ENCODE measurements at regions not wholly inside any gene's neighbourhood (a gene's known extent, or its start where the extent isn't known, plus 50 kb on each side); places are given as distances from the start of the nearest gene placed in this dataset.

- no peak overlapping the region for H3K4me3 Mint-ChIP-seq
- H3K27ac Mint-ChIP-seq, result no peak overlapping the region
- H3K9me3 Mint-ChIP-seq, result peaks cover 3 to 5% of the 10 kb centered on the region in 2 donors
- H3K36me3 Mint-ChIP-seq, result peaks cover 0 to 2% of the 10 kb centered on the region in 2 donors
- H3K27me3 Mint-ChIP-seq, result no peaks in the 10 kb centered on the region
- peaks cover 0 to 3% of the 10 kb centered on the region in 2 donors for H3K4me1 Mint-ChIP-seq
- DNase-seq, result no peak
- no peak for ATAC-seq (replicated peaks)
Measured at GRCh38 chr17:14505606-14506005, 204.7 kb downstream of the HS3ST3B1 start.

- H3K4me3 Mint-ChIP-seq, result no peak overlapping the region
- peaks cover 0 to 7% of the 10 kb centered on the region in 2 donors for H3K9me3 Mint-ChIP-seq
- no peaks in the 10 kb centered on the region for H3K4me1 Mint-ChIP-seq
- peaks cover 0 to 4% of the 10 kb centered on the region in 2 donors for H3K36me3 Mint-ChIP-seq
- no peak overlapping the region for H3K27ac Mint-ChIP-seq
- peaks cover 0 to 8% of the 10 kb centered on the region in 2 donors for H3K27me3 Mint-ChIP-seq
- ATAC-seq (replicated peaks), result no peak
- no peak for DNase-seq
Measured at GRCh38 chr17:14499976-14500375, 199.1 kb downstream of the HS3ST3B1 start.

- no peak overlapping the region for H3K4me3 Mint-ChIP-seq
- H3K27me3 Mint-ChIP-seq, result peaks cover 0 to 12% of the 10 kb centered on the region in 2 donors
- DNase-seq (no peak), ATAC-seq (replicated peaks) (no peak)
- H3K36me3 Mint-ChIP-seq, result peaks cover 0 to 6% of the 10 kb centered on the region in 2 donors
- H3K27ac Mint-ChIP-seq, result no peak overlapping the region
- no peaks in the 10 kb centered on the region for H3K4me1 Mint-ChIP-seq
- peaks cover 2 to 12% of the 10 kb centered on the region in 2 donors for H3K9me3 Mint-ChIP-seq
Measured at GRCh38 chr17:14498812-14499211, 197.9 kb downstream of the HS3ST3B1 start.

GRCh38 chr17:14494161-14494560, 193.3 kb downstream of the HS3ST3B1 start:
- H3K9me3 Mint-ChIP-seq, result peaks cover 2 to 12% of the 10 kb centered on the region in 2 donors
- peaks cover 0 to 12% of the 10 kb centered on the region in 2 donors for H3K27me3 Mint-ChIP-seq
- H3K27ac Mint-ChIP-seq, result no peak overlapping the region
- no peak overlapping the region for H3K4me3 Mint-ChIP-seq
- no peak for DNase-seq
- no peaks in the 10 kb centered on the region for H3K4me1 Mint-ChIP-seq
- no peak for ATAC-seq (replicated peaks)
- peaks cover 0 to 6% of the 10 kb centered on the region in 2 donors for H3K36me3 Mint-ChIP-seq

- peaks cover 0 to 4% of the 10 kb centered on the region in 2 donors for H3K27me3 Mint-ChIP-seq
Measured at GRCh38 chr17:14489986-14490385, 189.1 kb downstream of the HS3ST3B1 start.

GRCh38 chr17:14488958-14489550, 188.2 kb downstream of the HS3ST3B1 start:
- H3K9me3 Mint-ChIP-seq, result no peaks in the 10 kb centered on the region
- DNase-seq, result no peak

More at GRCh38 chr17:14489986-14490385, 189.1 kb downstream of the HS3ST3B1 start:
- Mint-ChIP-seq H3K27ac (no peak overlapping the region), H3K9me3 (peaks cover 2 to 4% of the 10 kb centered on the region in 2 donors), H3K4me3 (no peak overlapping the region), H3K4me1 (no peaks in the 10 kb centered on the region), H3K36me3 (peaks cover 0 to 3% of the 10 kb centered on the region in 2 donors)
- ATAC-seq (replicated peaks) (no peak), DNase-seq (no peak)

GRCh38 chr17:14487068-14487467, 186.2 kb downstream of the HS3ST3B1 start:
- no peak for DNase-seq
- ATAC-seq (replicated peaks), result no peak
- Mint-ChIP-seq H3K27me3 (peaks cover 0 to 2% of the 10 kb centered on the region in 2 donors), H3K4me3 (no peak overlapping the region), H3K9me3 (no peaks in the 10 kb centered on the region), H3K36me3 (no peaks in the 10 kb centered on the region), H3K4me1 (no peaks in the 10 kb centered on the region), H3K27ac (no peak overlapping the region)

More at GRCh38 chr17:14488958-14489550, 188.2 kb downstream of the HS3ST3B1 start:
- ATAC-seq (replicated peaks), result no peak
- Mint-ChIP-seq H3K27me3 (no peaks in the 10 kb centered on the region), H3K36me3 (no peaks in the 10 kb centered on the region), H3K4me3 (no peak overlapping the region), H3K4me1 (no peaks in the 10 kb centered on the region), H3K27ac (no peak overlapping the region)

GRCh38 chr17:14482715-14483114, 181.8 kb downstream of the HS3ST3B1 start:
- Mint-ChIP-seq H3K36me3 (no peaks in the 10 kb centered on the region), H3K4me1 (no peaks in the 10 kb centered on the region), H3K27ac (no peak overlapping the region), H3K4me3 (no peak overlapping the region), H3K9me3 (peaks cover 0 to 2% of the 10 kb centered on the region in 2 donors), H3K27me3 (peaks cover 4 to 5% of the 10 kb centered on the region in 2 donors)
- ATAC-seq (replicated peaks) (no peak), DNase-seq (no peak)

GRCh38 chr17:14481664-14482063, 180.8 kb downstream of the HS3ST3B1 start:
- Mint-ChIP-seq H3K4me1 (no peaks in the 10 kb centered on the region), H3K4me3 (no peak overlapping the region), H3K36me3 (no peaks in the 10 kb centered on the region), H3K27ac (no peak overlapping the region), H3K9me3 (peaks cover 0 to 2% of the 10 kb centered on the region in 2 donors), H3K27me3 (peaks cover 4 to 9% of the 10 kb centered on the region in 2 donors)
- ATAC-seq (replicated peaks) (no peak), DNase-seq (no peak)

GRCh38 chr17:14474591-14474990, 173.7 kb downstream of the HS3ST3B1 start:
- H3K4me1 Mint-ChIP-seq, result no peaks in the 10 kb centered on the region
- no peak overlapping the region for H3K27ac Mint-ChIP-seq
- no peaks in the 10 kb centered on the region for H3K36me3 Mint-ChIP-seq
- ATAC-seq (replicated peaks), result no peak
- H3K4me3 Mint-ChIP-seq, result no peak overlapping the region
- H3K9me3 Mint-ChIP-seq, result peaks cover 0 to 5% of the 10 kb centered on the region in 2 donors
- H3K27me3 Mint-ChIP-seq, result peaks cover 4 to 13% of the 10 kb centered on the region in 2 donors
- DNase-seq, result no peak

- no peak for ATAC-seq (replicated peaks)
- peaks cover 6 to 8% of the 10 kb centered on the region in 2 donors for H3K4me1 Mint-ChIP-seq
- DNase-seq, result no peak
- no peak overlapping the region for H3K4me3 Mint-ChIP-seq
- peaks cover 9 to 16% of the 10 kb centered on the region in 2 donors for H3K9me3 Mint-ChIP-seq
- peaks cover 0 to 4% of the 10 kb centered on the region in 2 donors for H3K27me3 Mint-ChIP-seq
- H3K36me3 Mint-ChIP-seq, result peaks cover 0 to 11% of the 10 kb centered on the region in 2 donors
- H3K27ac Mint-ChIP-seq, result no peak overlapping the region
Measured at GRCh38 chr17:14471052-14471451, 170.2 kb downstream of the HS3ST3B1 start.

GRCh38 chr17:14470417-14470816, 169.5 kb downstream of the HS3ST3B1 start:
- no peak overlapping the region for H3K27ac Mint-ChIP-seq
- H3K9me3 Mint-ChIP-seq, result peaks cover 9 to 17% of the 10 kb centered on the region in 2 donors
- no peak for DNase-seq
- H3K4me3 Mint-ChIP-seq, result no peak overlapping the region
- peaks cover 6 to 8% of the 10 kb centered on the region in 2 donors for H3K4me1 Mint-ChIP-seq
- peaks cover 0 to 4% of the 10 kb centered on the region in 2 donors for H3K27me3 Mint-ChIP-seq
- H3K36me3 Mint-ChIP-seq, result peaks cover 0 to 11% of the 10 kb centered on the region in 2 donors
- ATAC-seq (replicated peaks), result no peak

- Mint-ChIP-seq H3K36me3 (peaks cover 0 to 11% of the 10 kb centered on the region in 2 donors), H3K4me3 (no peak overlapping the region), H3K27ac (no peak overlapping the region), H3K4me1 (peaks cover 6 to 8% of the 10 kb centered on the region in 2 donors), H3K9me3 (peaks cover 9 to 17% of the 10 kb centered on the region in 2 donors), H3K27me3 (no peaks in the 10 kb centered on the region)
- DNase-seq (no peak), ATAC-seq (replicated peaks) (no peak)
Measured at GRCh38 chr17:14469971-14470370, 169.1 kb downstream of the HS3ST3B1 start.

- Mint-ChIP-seq H3K4me3 (no peak overlapping the region), H3K9me3 (peaks cover 9 to 17% of the 10 kb centered on the region in 2 donors), H3K27ac (no peak overlapping the region), H3K36me3 (peaks cover 0 to 11% of the 10 kb centered on the region in 2 donors), H3K4me1 (peaks cover 6 to 8% of the 10 kb centered on the region in 2 donors), H3K27me3 (no peaks in the 10 kb centered on the region)
- peak in 1 of 2 donors; percentile 5 for ATAC-seq (replicated peaks)
- DNase-seq, result no peak
Measured at GRCh38 chr17:14468858-14469257, 168.0 kb downstream of the HS3ST3B1 start.

GRCh38 chr17:14461227-14461548, 160.3 kb downstream of the HS3ST3B1 start:
- DNase-seq (no peak), ATAC-seq (replicated peaks) (no peak)
- no peak overlapping the region for H3K27ac Mint-ChIP-seq
- no peaks in the 10 kb centered on the region for H3K36me3 Mint-ChIP-seq
- H3K4me1 Mint-ChIP-seq, result peaks cover 9 to 24% of the 10 kb centered on the region in 2 donors
- peaks cover 14 to 23% of the 10 kb centered on the region in 2 donors for H3K27me3 Mint-ChIP-seq
- peaks cover 0 to 1% of the 10 kb centered on the region in 2 donors for H3K9me3 Mint-ChIP-seq
- no peak overlapping the region for H3K4me3 Mint-ChIP-seq
